ENCODE measurements at regions not wholly inside any gene's neighbourhood (a gene's known extent, or its start where the extent isn't known, plus 50 kb on each side); places are given as distances from the start of the nearest gene placed in this dataset.

GRCh38 chr15:97012986-97013385, 682.5 kb downstream of the NR2F2 start:
- TF ChIP-seq EZH2phosphoT487 (IDR thresholded peaks at IDR 0.05; ENCODE audit: insufficient read depth, low read depth) (no peak), EZH2 (IDR thresholded peaks at IDR 0.05; ENCODE audit: insufficient read depth, poor library complexity, severe bottlenecking) (no peak)

Data from GM23248 (cell line).